BLaER1 (cell line): ENCODE measurements at regions not wholly inside any gene's neighbourhood (a gene's known extent, or its start where the extent isn't known, plus 50 kb on each side); places are given as distances from the start of the nearest gene placed in this dataset.
"Not testable (repeated sequence)": the region's sequence is repeated elsewhere in the genome, so short reads cannot be mapped to it uniquely, and the experiment has no call there.

Source experiments
- H3K27ac ChIP-seq: shearing (Covaris generic); formaldehyde crosslinking; 2 replicates; pipeline ENCODE4 v1.8.1; 2022
- H3K27me3 ChIP-seq: shearing (Covaris generic); formaldehyde crosslinking; 2 replicates; pipeline ENCODE4 v1.8.1; 2022
- H3K36me3 ChIP-seq: shearing (Covaris generic); formaldehyde crosslinking; 2 replicates; pipeline ENCODE4 v1.8.1; 2022
- H3K4me1 ChIP-seq: shearing (Covaris generic); formaldehyde crosslinking; 2 replicates; pipeline ENCODE4 v1.8.1; 2022
- H3K4me2 ChIP-seq: shearing (Covaris generic); formaldehyde crosslinking; 2 replicates; pipeline ENCODE4 v1.8.1; 2022
- H3K4me3 ChIP-seq: shearing (Covaris generic); formaldehyde crosslinking; 2 replicates; pipeline ENCODE4 v1.8.1; 2022
- H3K9ac ChIP-seq: shearing (Covaris generic); formaldehyde crosslinking; 2 replicates; pipeline ENCODE4 v1.8.1; 2022
- H3K9me3 ChIP-seq: shearing (Covaris generic); formaldehyde crosslinking; 2 replicates; pipeline ENCODE4 v1.8.1; 2022
- H4K20me1 ChIP-seq: shearing (Covaris generic); formaldehyde crosslinking; 2 replicates; pipeline ENCODE4 v1.8.1; 2022
- Cebpa-rat ChIP-seq: shearing (Covaris generic); IDR thresholded peaks from 2 replicates; pipeline ENCODE4 v1.8.1; 2022

DNA sequence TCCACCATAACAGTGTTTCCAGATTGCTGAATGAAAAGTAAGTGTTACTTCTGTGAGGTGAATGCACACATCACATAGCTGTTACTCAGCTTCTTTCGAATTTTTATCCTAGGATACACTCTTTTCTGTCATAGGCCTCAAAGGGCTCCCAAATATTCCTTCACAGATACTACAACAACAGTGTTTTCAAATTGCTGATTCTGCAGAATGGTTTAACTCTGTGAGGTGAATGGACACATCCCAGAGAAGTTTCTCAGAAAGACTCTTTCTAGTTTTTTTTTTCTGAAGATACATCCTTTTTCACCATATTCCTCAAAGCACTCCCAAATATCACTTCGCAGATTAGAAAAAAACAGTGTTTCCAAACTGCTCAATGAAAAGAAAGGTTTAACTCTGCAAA lies 221.1 kb downstream of the OR4A5 start:
- Histone ChIP-seq H3K27me3 (no peaks in the 10 kb centered on the region), H3K9ac (no peak overlapping the region), H3K4me3 (no peak overlapping the region), H3K9me3 (peaks cover 99% of the 10 kb centered on the region), H3K36me3 (no peaks in the 10 kb centered on the region), H3K4me2 (no peak overlapping the region), H3K4me1 (no peaks in the 10 kb centered on the region), H3K27ac (no peak overlapping the region), H4K20me1 (no peaks in the 10 kb centered on the region)
- no peak for TF ChIP-seq Cebpa-rat

DNA sequence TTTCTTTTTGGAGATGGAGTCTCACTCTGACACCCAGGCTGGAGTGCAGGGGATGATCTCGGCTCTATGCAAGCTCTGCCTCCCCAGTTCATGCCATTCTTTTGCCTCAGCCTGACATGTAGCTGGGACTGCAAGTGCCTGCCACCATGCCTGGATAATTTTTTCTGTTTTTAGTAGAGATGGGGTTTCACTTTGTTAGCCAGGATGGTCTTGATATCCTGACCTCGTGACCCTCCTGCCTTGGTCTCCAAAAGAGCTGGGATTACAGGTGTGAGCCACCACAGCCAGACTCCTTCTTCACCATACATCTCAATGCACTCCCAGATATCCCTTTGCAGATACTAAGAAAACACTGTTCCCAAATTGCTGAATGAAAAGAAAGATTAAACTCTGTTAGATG lies 224.3 kb downstream of the OR4A5 start:
- no peak overlapping the region for H3K4me3 ChIP-seq
- no peaks in the 10 kb centered on the region for H3K4me1 ChIP-seq
- H4K20me1 ChIP-seq: no peaks in the 10 kb centered on the region
- peaks cover 100% of the 10 kb centered on the region for H3K9me3 ChIP-seq
- H3K27me3 ChIP-seq: no peaks in the 10 kb centered on the region
- TF ChIP-seq Cebpa-rat: no peak
- H3K9ac ChIP-seq: no peak overlapping the region
- no peak overlapping the region for H3K4me2 ChIP-seq
- H3K27ac ChIP-seq: no peak overlapping the region
- H3K36me3 ChIP-seq: no peaks in the 10 kb centered on the region

DNA sequence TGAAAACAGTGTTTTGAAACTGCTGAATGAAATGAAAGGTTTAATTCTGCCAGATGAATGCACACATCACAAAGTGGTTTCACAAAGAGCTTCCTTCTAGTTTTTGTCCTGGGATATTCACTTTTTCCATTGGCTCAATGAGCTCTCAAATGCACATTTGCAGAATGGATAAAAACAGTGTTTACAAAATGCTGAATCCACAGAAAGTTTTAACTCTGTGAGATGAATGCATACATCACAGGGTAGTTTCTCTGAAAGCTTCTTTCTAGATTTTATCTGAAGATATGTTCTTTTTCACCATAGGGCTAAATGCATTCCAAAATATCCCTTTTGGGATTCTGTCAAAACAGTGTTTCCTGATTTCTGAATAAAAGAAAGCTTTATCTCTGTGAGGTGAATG lies 237.6 kb downstream of the OR4A5 start:
- H3K9me3 ChIP-seq: peaks cover 72% of the 10 kb centered on the region

DNA sequence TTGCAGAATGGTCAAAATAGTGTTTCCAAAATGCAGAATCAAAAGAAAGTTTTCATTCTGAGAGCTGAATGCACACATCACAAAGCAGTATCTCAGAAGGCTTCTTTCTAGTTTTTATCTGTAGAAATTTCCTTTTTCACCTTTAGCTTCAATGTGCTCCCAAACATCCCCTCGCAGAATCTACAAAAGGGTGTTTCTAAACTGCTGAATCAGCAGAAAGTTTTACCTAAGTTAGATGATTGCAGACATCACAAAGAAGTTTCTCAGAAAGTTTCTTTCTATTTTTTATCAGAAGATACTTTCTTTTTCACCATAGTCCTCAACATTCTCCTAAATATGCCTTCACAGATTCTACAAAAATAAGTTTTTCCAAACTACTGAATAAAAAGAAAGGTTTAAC lies 239.8 kb downstream of the OR4A5 start:
- Histone ChIP-seq H3K9ac (no peak overlapping the region), H3K4me3 (no peak overlapping the region), H3K27ac (no peak overlapping the region), H3K4me2 (no peak overlapping the region), H3K36me3 (no peaks in the 10 kb centered on the region), H3K27me3 (no peaks in the 10 kb centered on the region), H3K9me3 (peaks cover 51% of the 10 kb centered on the region), H4K20me1 (no peaks in the 10 kb centered on the region), H3K4me1 (no peaks in the 10 kb centered on the region)
- TF ChIP-seq Cebpa-rat: no peak

More for the DNA sequence above, 237.6 kb downstream of the OR4A5 start:
- Histone ChIP-seq H3K27ac (no peak overlapping the region), H3K4me2 (no peak overlapping the region), H3K4me3 (no peak overlapping the region), H3K4me1 (no peaks in the 10 kb centered on the region), H3K9ac (no peak overlapping the region), H3K36me3 (no peaks in the 10 kb centered on the region), H4K20me1 (no peaks in the 10 kb centered on the region), H3K27me3 (no peaks in the 10 kb centered on the region)
- TF ChIP-seq Cebpa-rat: no peak

DNA sequence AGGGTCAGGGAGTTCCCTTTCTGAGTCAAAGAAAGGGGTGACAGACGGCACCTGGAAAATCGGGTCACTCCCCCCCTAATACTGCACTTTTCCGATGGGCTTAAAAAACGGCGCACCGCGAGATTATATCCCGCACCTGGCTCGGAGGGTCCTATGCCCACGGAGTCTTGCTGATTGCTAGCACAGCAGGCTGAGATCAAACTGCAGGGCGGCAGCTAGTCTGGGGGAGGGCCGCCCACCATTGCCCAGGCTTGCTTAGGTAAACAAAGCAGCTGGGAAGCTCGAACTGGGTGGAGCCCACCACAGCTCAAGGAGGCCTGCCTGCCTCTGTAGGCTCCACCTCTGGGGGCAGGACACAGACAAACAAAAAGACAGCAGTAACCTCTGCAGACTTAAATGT lies 240.5 kb downstream of the OR4A5 start:
- peaks cover 43% of the 10 kb centered on the region for H3K9me3 ChIP-seq

DNA sequence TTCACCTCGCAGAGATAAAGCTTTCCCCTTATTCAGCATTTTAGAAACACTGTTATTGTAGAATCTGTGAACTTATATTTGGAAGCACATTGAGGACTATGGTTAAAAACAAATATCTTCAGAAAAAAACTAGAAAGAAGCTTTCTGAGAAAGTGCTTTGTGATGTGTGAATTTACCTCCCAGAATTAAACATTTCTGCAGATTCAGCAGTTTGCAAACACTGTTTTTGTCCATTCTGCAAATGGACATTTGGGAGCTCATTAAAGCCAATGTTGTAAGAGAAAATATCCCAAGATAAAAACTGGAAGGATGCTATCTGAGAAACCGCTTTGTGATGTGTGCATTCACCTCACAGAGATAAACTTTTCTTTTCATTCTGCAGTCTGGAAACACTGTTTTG lies 272.7 kb downstream of the OR4A5 start:
- peaks cover 97% of the 10 kb centered on the region for H3K9me3 ChIP-seq
- no peaks in the 10 kb centered on the region for H3K36me3 ChIP-seq
- H3K4me3 ChIP-seq: no peak overlapping the region
- H3K4me2 ChIP-seq: no peak overlapping the region
- TF ChIP-seq Cebpa-rat: no peak
- no peaks in the 10 kb centered on the region for H3K27me3 ChIP-seq
- H3K4me1 ChIP-seq: no peaks in the 10 kb centered on the region
- no peaks in the 10 kb centered on the region for H4K20me1 ChIP-seq
- no peak overlapping the region for H3K27ac ChIP-seq
- H3K9ac ChIP-seq: no peak overlapping the region

More for the DNA sequence above, 240.5 kb downstream of the OR4A5 start:
- H3K4me1 ChIP-seq, H3K9ac ChIP-seq, H3K27ac ChIP-seq, H4K20me1 ChIP-seq, H3K27me3 ChIP-seq, H3K36me3 ChIP-seq, H3K4me3 ChIP-seq, H3K4me2 ChIP-seq: not testable (repeated sequence)

DNA sequence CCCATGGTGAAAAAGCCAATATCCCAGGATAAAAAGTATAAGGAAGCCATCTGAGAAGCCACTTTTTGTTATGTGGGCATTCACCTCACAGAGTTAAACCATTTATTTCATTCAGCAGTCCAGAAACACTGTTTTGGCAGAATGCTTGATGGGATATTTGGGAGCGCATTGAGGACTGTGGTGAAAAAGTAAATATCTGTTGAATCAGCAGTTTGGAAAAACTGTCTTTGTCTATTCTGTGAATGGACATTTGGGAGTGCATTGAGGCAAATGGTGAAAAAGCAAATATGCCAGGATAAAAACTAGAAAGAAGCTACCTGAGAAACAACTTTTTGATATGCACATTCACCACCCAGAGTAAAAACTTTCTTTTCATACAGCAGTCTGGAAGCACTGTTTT lies 276.2 kb upstream of the TRIM48 start:
- H3K9me3 ChIP-seq: peaks cover 81% of the 10 kb centered on the region
- H3K27ac ChIP-seq: no peak overlapping the region
- no peaks in the 10 kb centered on the region for H3K36me3 ChIP-seq
- no peak for TF ChIP-seq Cebpa-rat
- no peaks in the 10 kb centered on the region for H4K20me1 ChIP-seq
- H3K27me3 ChIP-seq: no peaks in the 10 kb centered on the region
- no peak overlapping the region for H3K4me3 ChIP-seq
- H3K9ac ChIP-seq: no peak overlapping the region
- H3K4me2 ChIP-seq: no peak overlapping the region
- H3K4me1 ChIP-seq: no peaks in the 10 kb centered on the region

DNA sequence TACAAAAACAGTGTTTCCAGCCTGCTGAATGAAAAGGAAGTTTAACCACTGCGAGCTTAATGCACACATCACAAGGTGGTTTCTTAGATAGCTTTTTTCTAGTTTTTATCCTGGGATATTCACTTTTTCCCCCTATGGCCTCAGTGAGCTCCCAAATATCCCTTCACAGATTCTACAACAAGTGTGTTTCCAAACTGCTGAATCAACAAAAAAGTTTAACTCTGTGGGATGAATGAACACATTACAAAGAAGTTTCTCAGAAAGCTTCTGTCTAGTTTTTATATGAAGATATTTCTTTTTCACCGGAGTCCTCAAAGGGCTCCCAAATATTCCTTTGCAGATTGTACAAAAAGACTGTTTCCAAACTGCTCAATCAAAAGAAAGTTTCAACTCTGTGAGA lies 233.1 kb upstream of the TRIM48 start:
- not testable (repeated sequence) for H3K9ac ChIP-seq, H3K27ac ChIP-seq, H3K36me3 ChIP-seq, H3K4me3 ChIP-seq, H3K4me2 ChIP-seq, H4K20me1 ChIP-seq, H3K4me1 ChIP-seq, H3K27me3 ChIP-seq
- peaks cover 100% of the 10 kb centered on the region for H3K9me3 ChIP-seq

DNA sequence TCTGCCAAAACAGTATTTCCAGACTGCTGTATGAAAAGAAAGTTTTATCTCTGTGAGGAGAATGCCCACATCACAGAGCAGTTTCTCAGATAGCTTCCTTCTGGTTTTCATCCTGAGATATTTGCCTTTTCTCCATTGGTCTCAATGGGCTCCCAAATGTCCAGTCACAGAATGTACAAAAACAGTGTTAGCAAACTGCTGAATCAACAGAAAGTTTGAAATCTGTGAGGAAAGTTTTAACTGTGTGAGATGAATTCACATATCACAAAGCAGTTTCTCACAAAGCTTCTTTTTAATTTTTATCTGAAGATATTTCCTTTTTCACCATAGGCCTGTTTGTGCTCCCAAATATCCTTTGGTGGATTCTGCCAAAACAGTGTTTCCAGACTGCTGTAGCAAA lies 207.2 kb upstream of the TRIM48 start:
- Histone ChIP-seq H3K4me2 (no peak overlapping the region), H3K27ac (no peak overlapping the region), H3K4me3 (no peak overlapping the region), H3K9me3 (peaks cover 90% of the 10 kb centered on the region), H3K27me3 (no peaks in the 10 kb centered on the region), H4K20me1 (no peaks in the 10 kb centered on the region), H3K9ac (no peak overlapping the region), H3K36me3 (no peaks in the 10 kb centered on the region), H3K4me1 (no peaks in the 10 kb centered on the region)
- no peak for TF ChIP-seq Cebpa-rat

DNA sequence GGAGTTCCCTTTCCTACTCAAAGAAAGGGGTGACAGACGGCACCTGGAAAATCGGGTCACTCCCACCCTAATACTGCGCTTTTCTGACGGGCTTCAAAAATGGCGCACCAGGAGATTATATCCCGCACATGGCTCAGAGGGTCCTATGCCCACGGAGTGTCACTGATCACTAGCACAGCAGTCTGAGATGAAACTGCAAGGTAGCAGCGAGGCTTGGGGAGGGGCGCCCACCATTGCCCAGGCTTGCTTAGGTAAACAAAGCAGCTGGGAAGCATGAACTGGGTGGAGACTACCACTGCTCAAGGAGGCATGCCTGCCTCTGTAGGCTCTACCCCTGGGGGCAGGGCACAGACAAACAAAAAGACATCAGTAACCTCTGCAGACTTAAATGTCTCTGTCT lies 177.4 kb upstream of the TRIM48 start:
- H3K4me3 ChIP-seq, H4K20me1 ChIP-seq, H3K27me3 ChIP-seq, H3K9ac ChIP-seq, H3K27ac ChIP-seq, H3K4me2 ChIP-seq, H3K4me1 ChIP-seq, H3K36me3 ChIP-seq: not testable (repeated sequence)
- H3K9me3 ChIP-seq: peaks cover 45% of the 10 kb centered on the region

DNA sequence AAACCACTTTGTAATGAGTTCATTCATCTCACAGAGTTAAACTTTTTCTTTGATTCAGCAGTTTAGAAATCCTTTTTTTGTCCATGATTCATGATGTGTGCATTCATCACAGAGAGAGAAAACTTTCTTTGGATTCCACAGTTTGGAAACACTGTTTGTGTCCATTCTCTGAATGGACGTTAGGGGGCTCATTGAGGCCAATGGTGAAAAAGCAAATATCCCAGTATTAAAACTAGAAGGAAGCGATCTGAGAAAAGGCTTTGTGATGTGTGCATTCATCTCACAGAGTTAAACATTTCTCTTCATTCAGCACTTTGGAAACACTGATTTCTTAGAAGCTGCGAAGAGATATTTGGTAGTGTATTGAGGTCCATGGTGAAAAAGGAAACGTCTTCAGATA lies 155.6 kb upstream of the TRIM48 start:
- Histone ChIP-seq H3K9me3 (peaks cover 58% of the 10 kb centered on the region), H3K9ac (no peak overlapping the region), H3K4me1 (no peaks in the 10 kb centered on the region), H4K20me1 (no peaks in the 10 kb centered on the region), H3K4me2 (no peak overlapping the region), H3K4me3 (no peak overlapping the region), H3K27me3 (no peaks in the 10 kb centered on the region), H3K27ac (no peak overlapping the region), H3K36me3 (no peaks in the 10 kb centered on the region)
- TF ChIP-seq Cebpa-rat: no peak
